Uterus (tissue), 2 donors: ENCODE measurements at regions not wholly inside any gene's neighbourhood (a gene's known extent, or its start where the extent isn't known, plus 50 kb on each side); places are given as distances from the start of the nearest gene placed in this dataset.

Experiments used
- POLR2A ChIP-seq, 2 donors: fragments of 450-650 bp; IDR thresholded peaks; one replicate each; pipeline ENCODE4 v1.6.1; 2016; ENCODE audit warnings: antibody characterized with exemption in 2 of 2, mild to moderate bottlenecking in 1 of 2, moderate library complexity in 1 of 2
- TF ChIP-seq, protein P1 (sequence below), 4 experiments: fragments of 200-600 bp in 2 of 4; fragments of 450-650 bp in 2 of 4; sonication (generic) in 2 of 4; IDR thresholded peaks; one replicate each; pipeline ENCODE4 v1.5.1; 2016 to 2019; ENCODE audit warnings: antibody characterized with exemption in 4 of 4, mild to moderate bottlenecking in 2 of 4, moderate library complexity in 1 of 4

DNA sequence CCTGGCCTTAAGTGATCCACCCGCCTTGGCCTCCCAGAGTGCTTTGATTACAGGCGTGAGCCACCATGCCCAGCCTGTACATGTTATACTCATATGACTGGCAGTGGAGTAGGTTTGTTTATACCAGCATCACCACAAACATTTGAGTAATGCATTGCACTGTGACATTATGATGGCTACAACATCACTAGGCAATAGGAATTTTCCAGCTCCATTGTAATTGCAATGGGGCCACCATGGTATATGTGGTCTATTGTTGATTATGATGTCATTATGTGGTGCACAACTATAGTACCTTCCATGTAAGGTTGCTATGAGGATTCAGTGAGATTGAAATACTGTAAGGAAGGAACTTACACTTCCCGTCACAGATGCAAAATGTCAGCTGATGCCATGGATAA lies 168.9 kb downstream of the COPRS start:
- TF ChIP-seq, protein P1, sequence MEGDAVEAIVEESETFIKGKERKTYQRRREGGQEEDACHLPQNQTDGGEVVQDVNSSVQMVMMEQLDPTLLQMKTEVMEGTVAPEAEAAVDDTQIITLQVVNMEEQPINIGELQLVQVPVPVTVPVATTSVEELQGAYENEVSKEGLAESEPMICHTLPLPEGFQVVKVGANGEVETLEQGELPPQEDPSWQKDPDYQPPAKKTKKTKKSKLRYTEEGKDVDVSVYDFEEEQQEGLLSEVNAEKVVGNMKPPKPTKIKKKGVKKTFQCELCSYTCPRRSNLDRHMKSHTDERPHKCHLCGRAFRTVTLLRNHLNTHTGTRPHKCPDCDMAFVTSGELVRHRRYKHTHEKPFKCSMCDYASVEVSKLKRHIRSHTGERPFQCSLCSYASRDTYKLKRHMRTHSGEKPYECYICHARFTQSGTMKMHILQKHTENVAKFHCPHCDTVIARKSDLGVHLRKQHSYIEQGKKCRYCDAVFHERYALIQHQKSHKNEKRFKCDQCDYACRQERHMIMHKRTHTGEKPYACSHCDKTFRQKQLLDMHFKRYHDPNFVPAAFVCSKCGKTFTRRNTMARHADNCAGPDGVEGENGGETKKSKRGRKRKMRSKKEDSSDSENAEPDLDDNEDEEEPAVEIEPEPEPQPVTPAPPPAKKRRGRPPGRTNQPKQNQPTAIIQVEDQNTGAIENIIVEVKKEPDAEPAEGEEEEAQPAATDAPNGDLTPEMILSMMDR (IDR thresholded peaks at IDR 0.05): no peak
- no peak for TF ChIP-seq POLR2A (IDR thresholded peaks at IDR 0.05)
